ENCODE measurements at regions not wholly inside any gene's neighbourhood (a gene's known extent, or its start where the extent isn't known, plus 50 kb on each side); places are given as distances from the start of the nearest gene placed in this dataset.

GRCh38 chr21:15298306-15298705 lies 233.5 kb upstream of the NRIP1 start:
- no peak for TF ChIP-seq CTCF (IDR thresholded peaks at IDR 0.05)
- no peak for TF ChIP-seq POLR2A (IDR thresholded peaks at IDR 0.05)
- no peak for TF ChIP-seq POLR2AphosphoS5 (IDR thresholded peaks at IDR 0.05; ENCODE audit: insufficient read depth in 1 of 2, low read depth in 1 of 2)

All from vagina (tissue), 2 donors.